Neutrophil (primary cell): ENCODE measurements at regions not wholly inside any gene's neighbourhood (a gene's known extent, or its start where the extent isn't known, plus 50 kb on each side); places are given as distances from the start of the nearest gene placed in this dataset.

ENCODE experiments used
- H3K27ac ChIP-seq: fragments of 200-600 bp; sonication (generic); 2 replicates; pipeline ENCODE4 v1.5.1; 2016; ENCODE audit warnings: mild to moderate bottlenecking, moderate library complexity
- H3K27me3 ChIP-seq: fragments of 200-600 bp; sonication (generic); 2 replicates; pipeline ENCODE4 v1.6.0; 2016; ENCODE audit warnings: mild to moderate bottlenecking
- H3K36me3 ChIP-seq: fragments of 200-600 bp; sonication (generic); 2 replicates; pipeline ENCODE4 v1.5.1; 2017
- H3K4me1 ChIP-seq, 2 experiments: fragments of 200-600 bp in 1 of 2; sonication (generic) in 1 of 2; 1 replicate in 1 of 2; 2 replicates in 1 of 2; pipeline versions ENCODE4 v1.5.1 to v1.6.1; 2013 to 2016; ENCODE audit warnings: low read depth in 1 of 2, low read length in 1 of 2, mild to moderate bottlenecking in 1 of 2, moderate library complexity in 1 of 2; ENCODE audit not compliant: control insufficient read depth in 1 of 2, insufficient read depth in 1 of 2
- H3K4me3 ChIP-seq, 2 experiments: fragments of 200-600 bp in 1 of 2; sonication (generic) in 1 of 2; 1 replicate in 1 of 2; 2 replicates in 1 of 2; pipeline ENCODE4 v1.5.1; 2013 to 2016; ENCODE audit warnings: low read depth in 1 of 2, low read length in 1 of 2, mild to moderate bottlenecking in 1 of 2, moderate library complexity in 1 of 2
- H3K9me3 ChIP-seq: fragments of 200-600 bp; sonication (generic); 2 replicates; pipeline ENCODE4 v1.5.1; 2016
- TF ChIP-seq, protein P1 (sequence below): fragments of 200-600 bp; sonication (generic); IDR thresholded peaks from 2 replicates; pipeline ENCODE4 v1.5.1; 2016; ENCODE audit warnings: antibody characterized with exemption

DNA sequence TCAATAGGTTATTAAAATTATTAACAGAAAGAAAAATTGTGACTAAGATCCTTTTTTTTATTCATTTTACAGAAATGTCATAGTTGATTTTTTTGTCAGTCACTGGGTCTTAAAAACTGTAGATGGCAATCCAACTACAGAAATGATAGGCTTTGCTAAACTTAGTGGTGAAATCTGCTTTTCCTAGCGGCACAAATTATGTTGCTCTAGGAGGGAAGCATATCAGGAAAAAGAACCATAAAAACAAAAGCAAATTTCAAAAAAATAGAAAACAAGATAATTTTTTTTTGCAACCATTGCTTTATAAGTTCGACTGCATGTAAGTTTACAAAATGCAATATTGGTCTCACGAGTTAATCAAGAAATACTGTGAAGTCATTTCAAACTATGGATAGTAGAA, 443.5 kb upstream of the IGFBP7 start:
- TF ChIP-seq, protein P1, sequence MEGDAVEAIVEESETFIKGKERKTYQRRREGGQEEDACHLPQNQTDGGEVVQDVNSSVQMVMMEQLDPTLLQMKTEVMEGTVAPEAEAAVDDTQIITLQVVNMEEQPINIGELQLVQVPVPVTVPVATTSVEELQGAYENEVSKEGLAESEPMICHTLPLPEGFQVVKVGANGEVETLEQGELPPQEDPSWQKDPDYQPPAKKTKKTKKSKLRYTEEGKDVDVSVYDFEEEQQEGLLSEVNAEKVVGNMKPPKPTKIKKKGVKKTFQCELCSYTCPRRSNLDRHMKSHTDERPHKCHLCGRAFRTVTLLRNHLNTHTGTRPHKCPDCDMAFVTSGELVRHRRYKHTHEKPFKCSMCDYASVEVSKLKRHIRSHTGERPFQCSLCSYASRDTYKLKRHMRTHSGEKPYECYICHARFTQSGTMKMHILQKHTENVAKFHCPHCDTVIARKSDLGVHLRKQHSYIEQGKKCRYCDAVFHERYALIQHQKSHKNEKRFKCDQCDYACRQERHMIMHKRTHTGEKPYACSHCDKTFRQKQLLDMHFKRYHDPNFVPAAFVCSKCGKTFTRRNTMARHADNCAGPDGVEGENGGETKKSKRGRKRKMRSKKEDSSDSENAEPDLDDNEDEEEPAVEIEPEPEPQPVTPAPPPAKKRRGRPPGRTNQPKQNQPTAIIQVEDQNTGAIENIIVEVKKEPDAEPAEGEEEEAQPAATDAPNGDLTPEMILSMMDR, result no peak
- Histone ChIP-seq H3K9me3 (no peaks in the 10 kb centered on the region), H3K4me3 (no peak overlapping the region), H3K4me1 (no peaks in the 10 kb centered on the region), H3K36me3 (no peaks in the 10 kb centered on the region), H3K27ac (no peak overlapping the region), H3K27me3 (no peaks in the 10 kb centered on the region)

DNA sequence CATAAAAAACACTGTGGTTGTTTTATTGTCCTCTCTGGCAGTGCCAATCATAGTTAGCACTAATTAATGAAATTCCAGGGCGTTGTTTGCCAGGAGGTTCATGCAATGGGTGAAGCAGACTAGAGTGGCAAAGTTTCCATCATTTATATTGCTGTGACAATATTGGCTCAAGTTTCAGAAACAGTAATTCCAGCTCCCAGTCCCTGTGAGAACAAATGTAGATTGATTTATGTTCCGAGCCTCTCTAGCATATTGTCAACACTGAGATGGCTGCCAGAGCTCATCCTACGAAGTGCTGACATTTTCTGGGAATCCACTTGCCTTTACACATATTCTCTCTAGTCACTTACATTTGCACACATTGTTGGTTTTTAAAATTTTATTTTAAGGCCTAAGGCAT, 440.0 kb upstream of the IGFBP7 start:
- Histone ChIP-seq H3K27ac (no peak overlapping the region), H3K4me3 (no peak overlapping the region), H3K9me3 (no peaks in the 10 kb centered on the region), H3K4me1 (no peaks in the 10 kb centered on the region), H3K36me3 (no peaks in the 10 kb centered on the region), H3K27me3 (no peaks in the 10 kb centered on the region)
- TF ChIP-seq, protein P1, result no peak

DNA sequence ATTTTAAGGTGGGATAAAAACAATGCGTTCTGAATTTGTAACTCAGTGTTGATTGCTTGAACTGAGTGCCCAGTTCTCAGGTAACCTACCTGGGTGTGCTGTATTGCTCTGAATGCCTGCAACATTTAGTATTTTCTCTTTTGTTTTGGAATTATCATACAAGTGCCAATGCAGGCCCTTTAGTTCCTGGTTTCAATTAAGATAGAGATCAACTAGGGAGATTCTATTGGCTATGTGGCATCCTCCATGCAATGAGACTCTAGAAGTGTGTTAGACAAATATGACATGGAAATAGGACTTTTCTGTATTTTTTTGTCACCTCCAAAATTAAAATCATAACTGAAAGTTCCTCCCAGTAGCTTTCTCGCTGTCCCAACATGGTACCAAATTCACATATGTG, 438.7 kb upstream of the IGFBP7 start:
- Histone ChIP-seq H3K27me3 (no peaks in the 10 kb centered on the region), H3K4me1 (no peaks in the 10 kb centered on the region), H3K27ac (no peak overlapping the region), H3K4me3 (no peak overlapping the region), H3K36me3 (no peaks in the 10 kb centered on the region), H3K9me3 (no peaks in the 10 kb centered on the region)
- TF ChIP-seq, protein P1, result no peak

DNA sequence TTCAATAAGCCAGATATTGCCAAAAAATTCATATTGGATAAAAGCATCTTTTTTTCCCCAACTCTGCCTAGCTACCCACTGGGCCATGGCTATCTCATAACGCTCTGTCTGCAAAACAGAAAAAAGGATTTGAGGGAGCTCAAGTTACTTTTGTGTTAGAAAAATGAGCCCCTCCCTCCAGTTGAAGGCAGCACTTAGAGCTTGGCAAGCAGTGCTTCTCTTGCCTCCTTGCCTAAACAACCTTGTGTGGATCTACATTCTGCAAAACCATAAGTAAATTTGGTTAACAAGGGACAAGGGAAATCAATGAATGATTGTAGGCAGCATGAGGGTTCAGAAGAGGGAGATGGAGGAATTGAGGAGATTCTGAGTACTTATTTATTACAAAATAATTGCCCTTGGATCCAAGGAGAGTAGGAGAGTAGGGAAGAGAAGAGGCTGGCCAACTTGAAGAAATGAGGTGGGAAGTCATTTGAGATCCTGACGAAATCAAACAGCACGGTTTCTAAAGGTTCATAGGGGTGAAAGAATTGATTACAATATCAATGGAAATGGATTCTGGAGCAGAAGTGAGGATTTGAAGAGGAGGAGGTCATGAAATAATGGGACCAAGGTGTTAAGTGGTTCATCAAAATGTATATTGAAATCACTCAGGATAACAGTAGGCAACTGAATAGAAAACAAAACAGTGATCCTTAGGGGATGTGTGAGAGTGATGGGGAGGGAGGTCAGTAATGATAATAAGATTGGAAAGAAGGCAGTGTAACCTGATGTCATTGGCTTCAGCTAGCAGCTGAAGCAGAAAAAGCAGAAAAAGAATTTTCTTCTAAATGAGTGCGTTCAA, 434.8 kb upstream of the IGFBP7 start:
- no peak overlapping the region for H3K4me3 ChIP-seq
- no peaks in the 10 kb centered on the region for H3K27me3 ChIP-seq
- H3K36me3 ChIP-seq, result no peaks in the 10 kb centered on the region
- no peaks in the 10 kb centered on the region for H3K4me1 ChIP-seq
- TF ChIP-seq, protein P1, result no peak
- no peak overlapping the region for H3K27ac ChIP-seq
- H3K9me3 ChIP-seq, result no peaks in the 10 kb centered on the region

DNA sequence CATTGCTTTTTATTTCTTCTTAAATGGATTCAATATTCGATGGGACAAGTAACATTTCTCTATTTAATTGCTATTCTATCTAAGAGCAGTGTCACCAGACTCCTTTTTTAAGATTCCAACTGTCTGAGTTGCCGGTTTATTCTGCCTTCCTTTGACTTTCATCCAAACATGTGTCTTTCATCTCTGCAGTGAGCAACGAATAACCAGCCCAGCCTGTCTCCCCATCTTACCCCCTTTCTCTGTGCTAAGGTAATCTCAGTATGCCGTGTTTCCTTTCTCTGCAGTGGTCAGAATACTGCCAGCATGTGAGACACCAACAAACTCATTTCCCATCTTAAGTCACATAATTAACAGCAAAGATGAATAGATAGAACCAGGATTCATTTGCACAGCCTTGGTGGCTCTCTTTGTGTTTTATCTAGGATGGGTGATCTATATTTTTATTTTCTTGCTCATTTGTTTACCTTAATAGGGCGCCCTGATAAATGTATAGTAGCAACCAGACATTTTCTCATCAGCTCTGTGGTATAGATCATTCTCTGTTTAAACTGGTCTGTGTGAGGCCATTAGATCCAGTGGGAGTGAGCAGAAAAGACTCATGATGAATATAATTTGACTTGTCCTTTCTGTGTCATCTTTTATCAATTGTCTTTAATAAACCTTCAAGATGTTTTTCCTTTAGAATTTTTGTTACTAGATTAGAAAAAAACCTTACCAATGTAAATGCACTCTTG, 394.8 kb upstream of the IGFBP7 start:
- no peak overlapping the region for H3K27ac ChIP-seq
- no peaks in the 10 kb centered on the region for H3K36me3 ChIP-seq
- TF ChIP-seq, protein P1, result no peak
- H3K4me1 ChIP-seq, result no peaks in the 10 kb centered on the region
- H3K9me3 ChIP-seq, result no peaks in the 10 kb centered on the region
- H3K4me3 ChIP-seq, result no peak overlapping the region
- no peaks in the 10 kb centered on the region for H3K27me3 ChIP-seq
